GM18861 (cell line): ENCODE measurements at regions not wholly inside any gene's neighbourhood (a gene's known extent, or its start where the extent isn't known, plus 50 kb on each side); places are given as distances from the start of the nearest gene placed in this dataset.
"Not testable (repeated sequence)": the region's sequence is repeated elsewhere in the genome, so short reads cannot be mapped to it uniquely, and the experiment has no call there.

Source experiments
- ATAC-seq: cut with Tn5 transposase; IDR thresholded peaks from one replicate; pipeline ENCODE4 v1.9.1; 2021; ENCODE audit not compliant: unreplicated experiment

- ATAC-seq, result no peak
These were observed 206.1 kb downstream of the YTHDC2 start for GRCh38 chr5:113719549-113719948.

- no peak for ATAC-seq
These were observed 207.7 kb downstream of the YTHDC2 start for GRCh38 chr5:113721171-113721570.

GRCh38 chr5:113723021-113723420 is 209.5 kb downstream of the YTHDC2 start:
- no peak for ATAC-seq

GRCh38 chr5:113735751-113736150 is 222.3 kb downstream of the YTHDC2 start:
- ATAC-seq, result no peak

GRCh38 chr5:113742176-113742575 is 228.7 kb downstream of the YTHDC2 start:
- ATAC-seq, result no peak

GRCh38 chr5:113742639-113743038 is 229.1 kb downstream of the YTHDC2 start:
- ATAC-seq, result no peak

GRCh38 chr5:113748403-113748802 is 234.9 kb downstream of the YTHDC2 start:
- ATAC-seq, result no peak

GRCh38 chr5:113749334-113749733 is 235.8 kb downstream of the YTHDC2 start:
- no peak for ATAC-seq

- ATAC-seq, result not testable (repeated sequence)
These were observed 239.7 kb downstream of the YTHDC2 start for GRCh38 chr5:113753182-113753581.

GRCh38 chr5:113755516-113755915 is 242.0 kb downstream of the YTHDC2 start:
- no peak for ATAC-seq

- ATAC-seq, result no peak
These were observed 244.0 kb downstream of the YTHDC2 start for GRCh38 chr5:113757508-113757907.

- no peak for ATAC-seq
These were observed 246.0 kb downstream of the YTHDC2 start for GRCh38 chr5:113759505-113759904.

- ATAC-seq, result no peak
These were observed 247.0 kb downstream of the YTHDC2 start for GRCh38 chr5:113760486-113760885.

- ATAC-seq, result no peak
These were observed 248.1 kb downstream of the YTHDC2 start for GRCh38 chr5:113761594-113761993.

- no peak for ATAC-seq
These were observed 250.9 kb downstream of the YTHDC2 start for GRCh38 chr5:113764382-113764781.

- ATAC-seq, result not testable (repeated sequence)
These were observed 253.3 kb downstream of the YTHDC2 start for GRCh38 chr5:113766827-113767226.

- no peak for ATAC-seq
These were observed 257.2 kb downstream of the YTHDC2 start for GRCh38 chr5:113770648-113771047.

GRCh38 chr5:113771483-113771882 is 258.0 kb downstream of the YTHDC2 start:
- peak; percentile 67 for ATAC-seq

- ATAC-seq, result no peak
These were observed 262.7 kb downstream of the YTHDC2 start for GRCh38 chr5:113776168-113776567.

GRCh38 chr5:113776832-113777525 is 263.5 kb downstream of the YTHDC2 start:
- ATAC-seq, result no peak

- ATAC-seq, result no peak
These were observed 264.7 kb downstream of the YTHDC2 start for GRCh38 chr5:113778147-113778546.

GRCh38 chr5:113788141-113788655 is 274.7 kb downstream of the YTHDC2 start:
- no peak for ATAC-seq

- ATAC-seq, result no peak
These were observed 276.3 kb downstream of the YTHDC2 start for GRCh38 chr5:113789769-113790168.
